Suprapubic skin (tissue), 4 donors: ENCODE measurements at regions not wholly inside any gene's neighbourhood (a gene's known extent, or its start where the extent isn't known, plus 50 kb on each side); places are given as distances from the start of the nearest gene placed in this dataset.

Experiments
- DNase-seq, 2 donors: peaks; one replicate each; pipeline ENCODE4 v3.0.0-alpha.2; 2019; ENCODE audit warnings: low spot score in 2 of 2
- H3K27ac ChIP-seq: fragments of 200-600 bp; sonication (generic); one replicate; pipeline ENCODE4 v1.5.1; 2019
- H3K27me3 ChIP-seq: fragments of 200-600 bp; sonication (generic); one replicate; pipeline ENCODE4 v1.5.1; 2019
- H3K36me3 ChIP-seq: fragments of 200-600 bp; sonication (generic); one replicate; pipeline ENCODE4 v1.5.1; 2019
- H3K4me1 ChIP-seq: fragments of 200-600 bp; sonication (generic); one replicate; pipeline ENCODE4 v1.5.1; 2019
- H3K4me3 ChIP-seq: fragments of 200-600 bp; sonication (generic); one replicate; pipeline ENCODE4 v1.5.1; 2019; ENCODE audit warnings: mild to moderate bottlenecking
- H3K9me3 ChIP-seq: fragments of 200-600 bp; sonication (generic); one replicate; pipeline ENCODE4 v1.5.1; 2019
- EP300 ChIP-seq: sonication (generic); formaldehyde crosslinking; IDR thresholded peaks from one replicate; pipeline ENCODE4 v1.6.1; 2017; ENCODE audit warnings: antibody characterized with exemption
- POLR2A ChIP-seq, 2 donors: fragments of 450-650 bp; IDR thresholded peaks; one replicate each; pipeline ENCODE4 v1.6.1; 2017; ENCODE audit warnings: antibody characterized with exemption in 2 of 2, mild to moderate bottlenecking in 2 of 2, moderate library complexity in 2 of 2
- POLR2AphosphoS5 ChIP-seq, 3 donors: sonication (generic); formaldehyde crosslinking; IDR thresholded peaks; one replicate each; pipeline ENCODE4 v1.6.1; 2017; ENCODE audit warnings: antibody characterized with exemption in 3 of 3
- WGBS: methylation state at CpG from one replicate; pipeline ENCODE4 v1.1.5; 2018; 5-methylcytosine and 5-hydroxymethylcytosine counted together
- TF ChIP-seq, protein P1 (sequence below), 2 donors: fragments of 200-600 bp in 1 of 2; fragments of 450-650 bp in 1 of 2; sonication (generic) in 1 of 2; IDR thresholded peaks; one replicate each; pipeline ENCODE4 v1.5.1; 2016 to 2019; ENCODE audit warnings: antibody characterized with exemption in 2 of 2, mild to moderate bottlenecking in 1 of 2, moderate library complexity in 1 of 2

DNA sequence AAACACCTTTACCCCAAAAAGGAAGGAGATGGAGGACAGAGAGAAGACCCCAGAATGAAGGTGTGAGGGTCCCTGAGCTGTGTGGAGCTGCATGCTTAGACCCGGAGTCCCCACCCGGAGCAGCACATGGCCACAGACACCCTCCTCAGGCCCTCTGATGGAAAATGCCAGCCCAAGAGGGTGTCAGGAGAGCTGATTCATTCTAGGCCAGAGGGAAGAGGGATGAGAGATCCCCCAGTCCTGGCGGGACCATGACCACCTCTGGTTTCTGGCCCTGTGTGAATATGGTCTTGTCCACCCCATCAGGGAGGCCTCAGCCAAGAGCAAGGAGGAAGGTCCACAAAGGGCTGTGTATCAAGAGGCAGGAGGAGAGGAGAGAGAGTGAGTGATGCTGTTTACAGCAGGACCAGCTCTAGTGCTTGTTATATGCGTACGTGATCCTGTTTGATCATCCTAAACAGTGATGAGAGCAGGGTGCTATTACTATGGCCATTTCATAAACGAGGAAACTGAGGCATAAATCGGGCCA lies 186.6 kb upstream of the HAAO start:
- DNase-seq: peak; percentile 30 to 67
- no peaks in the 10 kb centered on the region for H3K27me3 ChIP-seq
- WGBS: 88% methylated on average over 7 of the region's 7 CpGs

DNA sequence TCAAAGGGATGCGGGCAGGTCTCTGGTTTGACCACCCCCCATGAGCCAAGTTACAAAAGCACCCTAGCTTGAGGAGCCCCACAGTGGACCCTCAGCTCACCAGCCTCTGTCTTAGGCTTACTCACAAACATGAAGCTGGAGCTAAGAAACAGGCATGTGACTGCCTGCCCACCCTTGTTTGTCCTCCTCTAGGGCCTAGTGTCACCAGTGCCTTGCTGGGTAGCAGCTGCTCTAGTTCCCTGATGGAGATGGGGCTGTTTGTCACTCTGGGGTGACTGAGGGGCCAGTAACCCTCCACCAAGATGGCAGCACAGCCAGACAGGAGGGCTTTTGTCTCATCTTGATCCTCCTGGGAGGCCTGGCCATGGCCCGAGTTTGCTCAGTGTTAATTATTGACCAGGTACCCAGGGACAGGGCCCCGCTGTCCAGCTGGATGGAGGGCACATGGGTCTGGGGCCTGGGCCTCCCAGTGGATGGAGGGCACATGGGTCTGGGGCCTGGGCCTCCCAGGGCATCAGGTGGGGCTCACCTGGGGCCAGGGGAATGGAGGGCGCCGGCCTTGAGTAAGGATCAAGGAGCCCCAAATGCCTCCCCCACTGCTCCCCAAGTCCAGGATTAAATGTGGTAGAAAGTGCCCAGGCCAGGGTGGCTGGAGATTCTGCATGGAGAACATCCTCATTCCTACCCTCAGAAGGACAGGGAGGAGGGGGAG lies 185.9 kb upstream of the HAAO start:
- Histone ChIP-seq H3K27ac (no peak overlapping the region), H3K4me3 (no peak overlapping the region), H3K27me3 (no peaks in the 10 kb centered on the region), H3K4me1 (peaks cover 30% of the 10 kb centered on the region), H3K36me3 (no peaks in the 10 kb centered on the region), H3K9me3 (no peaks in the 10 kb centered on the region)
- TF ChIP-seq, protein P1, sequence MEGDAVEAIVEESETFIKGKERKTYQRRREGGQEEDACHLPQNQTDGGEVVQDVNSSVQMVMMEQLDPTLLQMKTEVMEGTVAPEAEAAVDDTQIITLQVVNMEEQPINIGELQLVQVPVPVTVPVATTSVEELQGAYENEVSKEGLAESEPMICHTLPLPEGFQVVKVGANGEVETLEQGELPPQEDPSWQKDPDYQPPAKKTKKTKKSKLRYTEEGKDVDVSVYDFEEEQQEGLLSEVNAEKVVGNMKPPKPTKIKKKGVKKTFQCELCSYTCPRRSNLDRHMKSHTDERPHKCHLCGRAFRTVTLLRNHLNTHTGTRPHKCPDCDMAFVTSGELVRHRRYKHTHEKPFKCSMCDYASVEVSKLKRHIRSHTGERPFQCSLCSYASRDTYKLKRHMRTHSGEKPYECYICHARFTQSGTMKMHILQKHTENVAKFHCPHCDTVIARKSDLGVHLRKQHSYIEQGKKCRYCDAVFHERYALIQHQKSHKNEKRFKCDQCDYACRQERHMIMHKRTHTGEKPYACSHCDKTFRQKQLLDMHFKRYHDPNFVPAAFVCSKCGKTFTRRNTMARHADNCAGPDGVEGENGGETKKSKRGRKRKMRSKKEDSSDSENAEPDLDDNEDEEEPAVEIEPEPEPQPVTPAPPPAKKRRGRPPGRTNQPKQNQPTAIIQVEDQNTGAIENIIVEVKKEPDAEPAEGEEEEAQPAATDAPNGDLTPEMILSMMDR (IDR thresholded peaks at IDR 0.05): no peak
- no peak for TF ChIP-seq POLR2AphosphoS5 (IDR thresholded peaks at IDR 0.05)
- TF ChIP-seq POLR2A (IDR thresholded peaks at IDR 0.05): no peak
- WGBS: 100% methylated on average over 2 of the region's 5 CpGs
- DNase-seq: peak; percentile 55 to 67

More for the DNA sequence above, 186.6 kb upstream of the HAAO start:
- no peaks in the 10 kb centered on the region for H3K9me3 ChIP-seq
- no peak overlapping the region for H3K27ac ChIP-seq
- H3K4me1 ChIP-seq: peaks cover 26% of the 10 kb centered on the region
- TF ChIP-seq POLR2A (IDR thresholded peaks at IDR 0.05): no peak
- H3K36me3 ChIP-seq: no peaks in the 10 kb centered on the region
- H3K4me3 ChIP-seq: no peak overlapping the region

DNA sequence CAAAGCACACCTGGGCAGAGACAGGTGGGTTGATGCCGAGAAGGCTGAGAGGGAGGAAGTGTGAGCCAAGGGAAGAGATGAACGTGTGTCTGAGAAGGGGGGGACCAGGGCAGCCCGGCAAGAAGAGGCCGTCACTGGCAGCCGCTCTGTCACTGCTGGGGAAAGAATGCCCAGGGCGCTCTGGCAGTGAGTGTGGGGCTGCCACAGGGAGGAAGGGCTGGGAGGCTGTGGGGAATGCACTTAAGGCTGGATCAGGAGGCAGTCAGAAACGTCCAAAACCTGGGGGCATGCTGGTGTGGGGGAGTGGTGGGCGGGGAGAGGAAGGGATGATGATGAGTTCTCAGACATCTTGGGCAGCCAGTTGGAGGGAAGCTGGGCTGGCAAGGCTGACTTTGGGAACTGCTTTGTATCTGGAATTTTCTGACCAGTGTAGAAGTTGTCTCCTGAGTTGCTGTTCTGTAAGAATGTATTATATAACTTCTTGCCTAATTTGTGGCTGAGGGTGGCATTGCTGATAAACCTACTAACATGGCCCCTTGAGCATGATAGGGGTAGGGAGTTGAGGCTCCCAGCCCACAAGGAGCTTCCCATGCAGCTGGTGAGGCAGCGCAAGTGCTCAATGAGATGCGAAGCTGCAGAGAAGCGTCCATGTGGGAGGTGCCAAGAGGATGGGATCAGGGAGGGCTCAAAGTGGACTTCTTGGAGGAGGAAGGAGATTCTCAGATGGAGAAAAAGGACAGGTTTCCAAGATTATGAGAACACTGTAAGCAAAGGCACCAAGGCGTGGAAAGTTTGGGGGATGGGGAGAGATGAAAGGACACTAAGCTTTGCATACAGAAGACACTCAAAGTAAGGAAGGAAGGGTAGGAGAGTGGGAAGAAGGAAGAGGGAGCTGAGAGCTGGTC lies 185.1 kb upstream of the HAAO start:
- Histone ChIP-seq H3K36me3 (no peaks in the 10 kb centered on the region), H3K27me3 (no peaks in the 10 kb centered on the region), H3K9me3 (no peaks in the 10 kb centered on the region), H3K27ac (no peak overlapping the region), H3K4me1 (peaks cover 32% of the 10 kb centered on the region), H3K4me3 (no peak overlapping the region)
- 61% methylated on average over 12 of the region's 12 CpGs for WGBS
- DNase-seq: peak; percentile 44 to 60
- TF ChIP-seq, protein P1 (IDR thresholded peaks at IDR 0.05): no peak
- TF ChIP-seq POLR2A (IDR thresholded peaks at IDR 0.05) (no peak), POLR2AphosphoS5 (IDR thresholded peaks at IDR 0.05) (no peak), EP300 (no peak)

DNA sequence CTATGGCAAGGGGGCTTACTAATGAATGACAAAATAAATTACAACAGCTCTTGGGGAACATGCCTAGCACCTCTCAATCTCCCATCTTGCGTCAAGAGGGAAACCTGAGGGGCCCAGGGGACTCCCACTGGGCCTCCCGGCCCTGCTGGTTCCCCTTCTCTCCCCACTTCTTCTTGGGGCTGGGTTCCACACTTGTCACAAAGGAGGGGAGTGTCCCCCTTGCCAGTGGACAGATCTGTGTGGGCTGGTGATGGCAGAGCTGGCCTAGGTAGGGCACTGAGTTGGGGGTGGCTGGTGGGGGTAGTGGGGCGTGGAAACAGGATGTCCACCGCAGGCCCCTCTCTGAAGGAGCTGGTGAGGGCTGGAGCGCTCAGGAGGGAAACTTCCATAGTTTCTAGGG lies 184.0 kb upstream of the HAAO start:
- TF ChIP-seq EP300 (no peak), POLR2AphosphoS5 (IDR thresholded peaks at IDR 0.05) (no peak), POLR2A (IDR thresholded peaks at IDR 0.05) (no peak)
- TF ChIP-seq, protein P1 (IDR thresholded peaks at IDR 0.05): no peak
- Histone ChIP-seq H3K27me3 (no peaks in the 10 kb centered on the region), H3K9me3 (no peaks in the 10 kb centered on the region), H3K4me1 (peaks cover 34% of the 10 kb centered on the region), H3K4me3 (no peak overlapping the region), H3K36me3 (no peaks in the 10 kb centered on the region), H3K27ac (no peak overlapping the region)
- WGBS: 95% methylated on average over 5 of the region's 5 CpGs
- DNase-seq: peak in 1 of 2 donors; percentile 64

DNA sequence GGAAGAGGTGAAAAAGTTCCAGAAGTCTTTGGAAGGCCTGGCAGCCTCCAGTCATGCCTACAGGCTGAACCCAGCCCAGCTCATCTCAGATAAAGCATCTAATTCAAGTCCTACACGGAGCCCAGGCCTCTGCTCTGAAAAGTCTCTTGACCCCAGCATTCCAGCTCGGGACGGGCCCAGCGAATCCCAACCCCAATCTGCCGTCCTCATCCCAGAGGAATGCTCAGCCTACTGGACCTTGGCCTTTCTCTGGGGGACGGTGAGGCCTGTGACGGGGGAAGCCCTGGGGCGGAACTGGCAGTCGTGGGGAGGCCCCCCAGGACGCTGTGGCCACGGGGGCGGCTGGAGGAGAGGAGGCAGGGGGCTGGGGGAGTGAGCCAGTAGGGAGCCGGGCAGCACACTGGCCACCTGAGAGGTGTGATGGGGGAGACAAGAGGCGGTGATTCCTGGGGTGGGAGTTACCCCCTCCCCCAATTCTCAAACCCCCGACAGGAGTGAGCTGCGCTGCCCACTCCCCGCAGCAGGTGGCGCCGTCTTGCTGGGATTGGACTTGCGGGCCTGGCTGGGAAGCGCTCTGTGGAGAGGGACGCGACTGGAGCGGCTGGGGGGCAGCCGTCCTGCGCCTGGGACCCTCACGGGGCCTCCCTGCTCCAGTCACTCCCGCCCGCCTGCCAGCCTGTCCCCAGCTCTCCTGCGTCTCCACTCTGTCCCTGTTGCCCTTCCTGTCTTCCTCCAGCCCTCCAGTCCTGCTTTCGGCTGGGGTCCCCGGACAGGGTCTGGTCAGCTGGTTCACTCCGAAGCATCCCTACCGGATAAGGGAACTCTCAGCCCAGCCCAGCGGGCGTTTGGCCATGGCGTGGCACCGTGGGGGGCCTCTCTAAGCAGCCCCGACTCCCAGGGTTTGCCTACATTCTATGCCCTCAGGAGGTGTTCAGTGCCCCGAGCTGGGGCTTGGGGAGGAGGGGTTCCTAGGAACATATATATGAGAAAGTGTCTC lies 182.6 kb upstream of the HAAO start:
- Histone ChIP-seq H3K36me3 (no peaks in the 10 kb centered on the region), H3K9me3 (no peaks in the 10 kb centered on the region), H3K4me3 (peak overlapping the region; percentile 39), H3K27me3 (no peaks in the 10 kb centered on the region), H3K27ac (peak overlapping the region; percentile 47), H3K4me1 (peaks cover 34% of the 10 kb centered on the region)
- 27% methylated on average over 13 of the region's 40 CpGs for WGBS
- peak; percentile 86 to 88 for DNase-seq
- TF ChIP-seq, protein P1 (IDR thresholded peaks at IDR 0.05): peak; percentile 79 to 85
- TF ChIP-seq EP300: no peak
